ENCODE measurements at regions not wholly inside any gene's neighbourhood (a gene's known extent, or its start where the extent isn't known, plus 50 kb on each side); places are given as distances from the start of the nearest gene placed in this dataset.
"Not testable (repeated sequence)": the region's sequence is repeated elsewhere in the genome, so short reads cannot be mapped to it uniquely, and the experiment has no call there.

DNA sequence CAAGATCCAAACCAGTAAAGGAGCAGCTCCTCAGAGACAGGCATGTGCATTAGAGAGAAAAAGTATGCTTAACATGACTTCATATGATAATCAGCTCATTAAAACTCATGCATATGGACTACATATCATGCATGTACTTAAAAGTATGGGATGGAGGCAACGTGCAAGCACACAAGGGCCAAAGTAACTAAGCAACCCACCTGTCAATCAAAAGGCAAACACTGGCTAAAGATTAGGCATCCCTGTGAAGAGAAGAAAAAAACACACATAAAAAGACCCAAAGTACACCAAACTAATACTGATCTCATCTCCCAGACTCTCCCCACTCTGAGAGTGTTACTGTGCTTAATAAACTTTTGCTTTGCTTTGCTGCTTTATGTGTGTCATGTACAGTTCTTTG lies 61.2 kb downstream of the PPIAL4C start:
- TF ChIP-seq, protein P1, sequence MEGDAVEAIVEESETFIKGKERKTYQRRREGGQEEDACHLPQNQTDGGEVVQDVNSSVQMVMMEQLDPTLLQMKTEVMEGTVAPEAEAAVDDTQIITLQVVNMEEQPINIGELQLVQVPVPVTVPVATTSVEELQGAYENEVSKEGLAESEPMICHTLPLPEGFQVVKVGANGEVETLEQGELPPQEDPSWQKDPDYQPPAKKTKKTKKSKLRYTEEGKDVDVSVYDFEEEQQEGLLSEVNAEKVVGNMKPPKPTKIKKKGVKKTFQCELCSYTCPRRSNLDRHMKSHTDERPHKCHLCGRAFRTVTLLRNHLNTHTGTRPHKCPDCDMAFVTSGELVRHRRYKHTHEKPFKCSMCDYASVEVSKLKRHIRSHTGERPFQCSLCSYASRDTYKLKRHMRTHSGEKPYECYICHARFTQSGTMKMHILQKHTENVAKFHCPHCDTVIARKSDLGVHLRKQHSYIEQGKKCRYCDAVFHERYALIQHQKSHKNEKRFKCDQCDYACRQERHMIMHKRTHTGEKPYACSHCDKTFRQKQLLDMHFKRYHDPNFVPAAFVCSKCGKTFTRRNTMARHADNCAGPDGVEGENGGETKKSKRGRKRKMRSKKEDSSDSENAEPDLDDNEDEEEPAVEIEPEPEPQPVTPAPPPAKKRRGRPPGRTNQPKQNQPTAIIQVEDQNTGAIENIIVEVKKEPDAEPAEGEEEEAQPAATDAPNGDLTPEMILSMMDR (IDR thresholded peaks at IDR 0.05) = not testable (repeated sequence)
- TF ChIP-seq RFX5 (IDR thresholded peaks at IDR 0.05); HOXA7 (CRISPR knock-in tag; IDR thresholded peaks at IDR 0.05); POLR2A (IDR thresholded peaks at IDR 0.05; ENCODE audit: low read length): not testable (repeated sequence)
